MM.1S (cell line): ENCODE measurements at regions not wholly inside any gene's neighbourhood (a gene's known extent, or its start where the extent isn't known, plus 50 kb on each side); places are given as distances from the start of the nearest gene placed in this dataset.

Experiments
- CTCF ChIP-seq: fragments of 300-600 bp; sonication (generic); IDR thresholded peaks from 2 replicates; pipeline ENCODE4 v1.5.1; 2016; ENCODE audit warnings: antibody characterized with exemption, low read length, mixed read lengths
- EZH2 ChIP-seq: fragments of 300-600 bp; sonication (generic); optimal IDR thresholded peaks from 2 replicates; pipeline ENCODE3; 2017; ENCODE audit warnings: low read depth, mild to moderate bottlenecking, antibody characterized with exemption, low read length, mixed read lengths
- EZH2phosphoT487 ChIP-seq: fragments of 300-600 bp; sonication (generic); IDR thresholded peaks from 2 replicates; pipeline ENCODE4 v1.6.1; 2018; ENCODE audit warnings: antibody characterized with exemption, low read length

DNA sequence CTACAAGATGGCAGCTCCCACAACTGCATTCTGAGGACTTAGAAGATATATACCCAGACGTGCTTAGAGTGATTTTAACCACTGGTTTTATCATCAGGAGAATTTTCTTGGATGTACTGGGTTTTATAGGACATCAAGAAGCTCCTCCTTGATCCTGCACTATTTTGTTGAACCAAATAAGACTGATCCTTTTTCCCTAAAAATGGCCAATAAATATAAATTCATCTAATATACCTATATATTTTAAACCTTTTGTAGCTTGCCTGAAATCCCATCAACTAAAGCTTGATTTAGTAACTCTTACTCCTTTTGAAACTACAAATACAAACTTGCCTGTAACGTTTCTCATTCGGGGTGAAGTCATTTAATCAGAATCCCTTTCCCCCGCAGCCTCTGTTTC is 849.4 kb upstream of the ADAMTS5 start:
- TF ChIP-seq EZH2phosphoT487: no peak
- no peak for TF ChIP-seq CTCF
- no peak for TF ChIP-seq EZH2
